Kidney epithelial cell (primary cell): ENCODE measurements at regions not wholly inside any gene's neighbourhood (a gene's known extent, or its start where the extent isn't known, plus 50 kb on each side); places are given as distances from the start of the nearest gene placed in this dataset.

Experiments
- DNase-seq: peaks from one replicate; pipeline ENCODE4 v3.0.0-alpha.2; 2010; ENCODE audit warnings: low read depth
- H3K27me3 ChIP-seq: 2 replicates; pipeline ENCODE4 v1.6.0; 2011; ENCODE audit warnings: low read length; ENCODE audit not compliant: control insufficient read depth, insufficient read depth
- H3K36me3 ChIP-seq: 2 replicates; pipeline ENCODE4 v1.5.1; 2011; ENCODE audit warnings: low read length; ENCODE audit not compliant: control insufficient read depth, insufficient read depth
- H3K4me3 ChIP-seq: 2 replicates; pipeline ENCODE4 v1.5.1; 2011; ENCODE audit warnings: low read depth, mild to moderate bottlenecking, control low read depth, low read length
- CTCF ChIP-seq: IDR thresholded peaks from 2 replicates; pipeline ENCODE4 v1.5.1; 2011; ENCODE audit warnings: mild to moderate bottlenecking, moderate library complexity, low read length, control low read depth, inconsistent platforms; ENCODE audit not compliant: insufficient read depth, poor library complexity, severe bottlenecking

GRCh38 chr16:73215678-73216377 lies 167.9 kb upstream of the ZFHX3 start:
- no peak for DNase-seq
- no peak overlapping the region for H3K4me3 ChIP-seq
- H3K27me3 ChIP-seq: no peaks in the 10 kb centered on the region
- no peak for TF ChIP-seq CTCF
- no peaks in the 10 kb centered on the region for H3K36me3 ChIP-seq

GRCh38 chr16:73214825-73215677 lies 167.1 kb upstream of the ZFHX3 start:
- Histone ChIP-seq H3K4me3 (no peak overlapping the region), H3K36me3 (no peaks in the 10 kb centered on the region), H3K27me3 (no peaks in the 10 kb centered on the region)
- TF ChIP-seq CTCF: no peak
- no peak for DNase-seq

- TF ChIP-seq CTCF: no peak
- no peak overlapping the region for H3K4me3 ChIP-seq
- DNase-seq: no peak
- H3K27me3 ChIP-seq: no peaks in the 10 kb centered on the region
- no peaks in the 10 kb centered on the region for H3K36me3 ChIP-seq
Observed at GRCh38 chr16:73213732-73214455, 166.0 kb upstream of the ZFHX3 start.

GRCh38 chr16:73212431-73212830 lies 164.5 kb upstream of the ZFHX3 start:
- no peak for DNase-seq
- no peak for TF ChIP-seq CTCF

GRCh38 chr16:73210686-73211085 lies 162.8 kb upstream of the ZFHX3 start:
- Histone ChIP-seq H3K36me3 (no peaks in the 10 kb centered on the region), H3K27me3 (no peaks in the 10 kb centered on the region), H3K4me3 (no peak overlapping the region)
- DNase-seq: no peak
- TF ChIP-seq CTCF: no peak

More at GRCh38 chr16:73212431-73212830, 164.5 kb upstream of the ZFHX3 start:
- H3K36me3 ChIP-seq: no peaks in the 10 kb centered on the region
- no peaks in the 10 kb centered on the region for H3K27me3 ChIP-seq
- no peak overlapping the region for H3K4me3 ChIP-seq
